Liver (tissue), 3 donors: ENCODE measurements at regions not wholly inside any gene's neighbourhood (a gene's known extent, or its start where the extent isn't known, plus 50 kb on each side); places are given as distances from the start of the nearest gene placed in this dataset.

Experiments used
- ATF3 ChIP-seq: IDR thresholded peaks from 2 replicates; pipeline ENCODE4 v1.6.1; 2016; ENCODE audit warnings: antibody characterized with exemption
- CTCF ChIP-seq: fragments of 150-350 bp; IDR thresholded peaks from 2 replicates; pipeline ENCODE4 v1.5.1; 2017; ENCODE audit warnings: improper control_type of control experiment, low read depth, low read length; ENCODE audit not compliant: missing input control
- EGR1 ChIP-seq, 2 donors: IDR thresholded peaks; 2 replicates each; pipeline ENCODE4 v1.6.1; 2016 to 2018; ENCODE audit warnings: antibody characterized with exemption in 2 of 2, low read depth in 2 of 2
- GABPA ChIP-seq, 2 donors: IDR thresholded peaks in 1 of 2; conservative IDR thresholded peaks in 1 of 2; 2 replicates each; pipeline ENCODE4 v1.6.1; 2016; ENCODE audit warnings: antibody characterized with exemption in 2 of 2, mild to moderate bottlenecking in 1 of 2, moderate library complexity in 1 of 2
- RAD21 ChIP-seq, 2 donors: IDR thresholded peaks; 2 replicates each; pipeline ENCODE4 v1.6.1; 2016; ENCODE audit warnings: antibody characterized with exemption in 2 of 2, mild to moderate bottlenecking in 2 of 2
- REST ChIP-seq: IDR thresholded peaks from 2 replicates; pipeline ENCODE4 v1.6.1; 2016; ENCODE audit warnings: antibody characterized with exemption, mild to moderate bottlenecking
- TAF1 ChIP-seq: conservative IDR thresholded peaks from 2 replicates; pipeline ENCODE4 v1.6.1; 2016; ENCODE audit warnings: antibody characterized with exemption, mild to moderate bottlenecking
- donor health status: healthy.
- donor health status: healthy.

- TF ChIP-seq CTCF = no peak
- TF ChIP-seq TAF1 = no peak
- TF ChIP-seq RAD21 (IDR thresholded peaks at IDR 0.05) = no peak
- no peak for TF ChIP-seq REST
- no peak for TF ChIP-seq ATF3
- no peak for TF ChIP-seq EGR1 (IDR thresholded peaks at IDR 0.05; ENCODE audit: low read depth in 2 of 2)
- TF ChIP-seq GABPA (IDR thresholded peaks at IDR 0.05 in 1 of 2, conservative IDR thresholded peaks at IDR 0.05 in 1 of 2) = no peak
Observed at GRCh38 chr2:217075268-217076057, 215.6 kb upstream of the TNP1 start.
